HL-60 (cell line): ENCODE measurements at regions not wholly inside any gene's neighbourhood (a gene's known extent, or its start where the extent isn't known, plus 50 kb on each side); places are given as distances from the start of the nearest gene placed in this dataset.

Experiments
- GABPA ChIP-seq: IDR thresholded peaks from 2 replicates; pipeline ENCODE4 v1.6.1; 2012; ENCODE audit warnings: low read depth
- POLR2AphosphoS5 ChIP-seq: IDR thresholded peaks from 2 replicates; pipeline ENCODE4 v1.6.1; 2012; ENCODE audit warnings: low read depth
- TF ChIP-seq, protein P1 (sequence below): IDR thresholded peaks from one replicate; pipeline ENCODE4 v1.5.1; 2011; ENCODE audit warnings: low read length, control low read depth, inconsistent platforms; ENCODE audit not compliant: insufficient read depth
- TF ChIP-seq, protein P2 (sequence below): IDR thresholded peaks from 2 replicates; pipeline ENCODE4 v1.6.1; 2012; ENCODE audit warnings: low read depth; ENCODE audit not compliant: insufficient replicate concordance

DNA sequence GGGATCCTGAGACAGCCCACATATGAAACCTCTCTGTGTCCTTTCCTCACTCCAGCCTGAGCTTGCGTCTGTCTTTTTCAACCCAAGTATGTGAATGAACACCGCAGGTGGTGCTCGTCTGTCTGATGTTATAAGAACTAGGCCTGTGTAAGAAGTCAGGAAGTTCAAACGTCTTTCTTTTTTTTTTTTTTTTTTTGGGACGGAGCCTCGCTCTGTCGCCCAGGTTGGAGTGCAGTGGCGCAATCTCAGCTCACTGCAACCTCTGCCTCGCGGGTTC, 92.3 kb downstream of the ANKRD10 start:
- TF ChIP-seq, protein P1, sequence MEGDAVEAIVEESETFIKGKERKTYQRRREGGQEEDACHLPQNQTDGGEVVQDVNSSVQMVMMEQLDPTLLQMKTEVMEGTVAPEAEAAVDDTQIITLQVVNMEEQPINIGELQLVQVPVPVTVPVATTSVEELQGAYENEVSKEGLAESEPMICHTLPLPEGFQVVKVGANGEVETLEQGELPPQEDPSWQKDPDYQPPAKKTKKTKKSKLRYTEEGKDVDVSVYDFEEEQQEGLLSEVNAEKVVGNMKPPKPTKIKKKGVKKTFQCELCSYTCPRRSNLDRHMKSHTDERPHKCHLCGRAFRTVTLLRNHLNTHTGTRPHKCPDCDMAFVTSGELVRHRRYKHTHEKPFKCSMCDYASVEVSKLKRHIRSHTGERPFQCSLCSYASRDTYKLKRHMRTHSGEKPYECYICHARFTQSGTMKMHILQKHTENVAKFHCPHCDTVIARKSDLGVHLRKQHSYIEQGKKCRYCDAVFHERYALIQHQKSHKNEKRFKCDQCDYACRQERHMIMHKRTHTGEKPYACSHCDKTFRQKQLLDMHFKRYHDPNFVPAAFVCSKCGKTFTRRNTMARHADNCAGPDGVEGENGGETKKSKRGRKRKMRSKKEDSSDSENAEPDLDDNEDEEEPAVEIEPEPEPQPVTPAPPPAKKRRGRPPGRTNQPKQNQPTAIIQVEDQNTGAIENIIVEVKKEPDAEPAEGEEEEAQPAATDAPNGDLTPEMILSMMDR: no peak
- no peak for TF ChIP-seq GABPA
- no peak for TF ChIP-seq POLR2AphosphoS5
- TF ChIP-seq, protein P2, sequence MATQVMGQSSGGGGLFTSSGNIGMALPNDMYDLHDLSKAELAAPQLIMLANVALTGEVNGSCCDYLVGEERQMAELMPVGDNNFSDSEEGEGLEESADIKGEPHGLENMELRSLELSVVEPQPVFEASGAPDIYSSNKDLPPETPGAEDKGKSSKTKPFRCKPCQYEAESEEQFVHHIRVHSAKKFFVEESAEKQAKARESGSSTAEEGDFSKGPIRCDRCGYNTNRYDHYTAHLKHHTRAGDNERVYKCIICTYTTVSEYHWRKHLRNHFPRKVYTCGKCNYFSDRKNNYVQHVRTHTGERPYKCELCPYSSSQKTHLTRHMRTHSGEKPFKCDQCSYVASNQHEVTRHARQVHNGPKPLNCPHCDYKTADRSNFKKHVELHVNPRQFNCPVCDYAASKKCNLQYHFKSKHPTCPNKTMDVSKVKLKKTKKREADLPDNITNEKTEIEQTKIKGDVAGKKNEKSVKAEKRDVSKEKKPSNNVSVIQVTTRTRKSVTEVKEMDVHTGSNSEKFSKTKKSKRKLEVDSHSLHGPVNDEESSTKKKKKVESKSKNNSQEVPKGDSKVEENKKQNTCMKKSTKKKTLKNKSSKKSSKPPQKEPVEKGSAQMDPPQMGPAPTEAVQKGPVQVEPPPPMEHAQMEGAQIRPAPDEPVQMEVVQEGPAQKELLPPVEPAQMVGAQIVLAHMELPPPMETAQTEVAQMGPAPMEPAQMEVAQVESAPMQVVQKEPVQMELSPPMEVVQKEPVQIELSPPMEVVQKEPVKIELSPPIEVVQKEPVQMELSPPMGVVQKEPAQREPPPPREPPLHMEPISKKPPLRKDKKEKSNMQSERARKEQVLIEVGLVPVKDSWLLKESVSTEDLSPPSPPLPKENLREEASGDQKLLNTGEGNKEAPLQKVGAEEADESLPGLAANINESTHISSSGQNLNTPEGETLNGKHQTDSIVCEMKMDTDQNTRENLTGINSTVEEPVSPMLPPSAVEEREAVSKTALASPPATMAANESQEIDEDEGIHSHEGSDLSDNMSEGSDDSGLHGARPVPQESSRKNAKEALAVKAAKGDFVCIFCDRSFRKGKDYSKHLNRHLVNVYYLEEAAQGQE: no peak
